Keratinocyte (primary cell): ENCODE measurements at regions not wholly inside any gene's neighbourhood (a gene's known extent, or its start where the extent isn't known, plus 50 kb on each side); places are given as distances from the start of the nearest gene placed in this dataset.
"Not testable (repeated sequence)": the region's sequence is repeated elsewhere in the genome, so short reads cannot be mapped to it uniquely, and the experiment has no call there.

ENCODE experiments used
- DNase-seq: peaks from one replicate; pipeline ENCODE4 v3.0.0-alpha.2; 2011; ENCODE audit warnings: low read depth, missing footprints, low spot score
- FAIRE-seq: peaks from 2 replicates; lab custom pipeline; 2011; peaks lifted over from hg19 to GRCh38; lab: Jason Lieb, UNC
- H2AFZ ChIP-seq: 2 replicates; pipeline ENCODE4 v1.6.0; 2012; ENCODE audit warnings: low read length, control low read depth, inconsistent platforms; ENCODE audit not compliant: control insufficient read depth
- H3K27ac ChIP-seq: 2 replicates; pipeline ENCODE4 v1.5.1; 2011; ENCODE audit warnings: low read length; ENCODE audit not compliant: control insufficient read depth, insufficient read depth
- H3K27me3 ChIP-seq: 3 replicates; pipeline ENCODE4 v1.6.0; 2011; ENCODE audit warnings: low read length; ENCODE audit not compliant: control insufficient read depth, insufficient read depth; ENCODE audit errors: extremely low read depth
- H3K36me3 ChIP-seq, 2 experiments: 2 replicates in 1 of 2; 3 replicates in 1 of 2; pipeline ENCODE4 v1.5.1; 2011; ENCODE audit warnings: low read length in 2 of 2, mild to moderate bottlenecking in 1 of 2; ENCODE audit not compliant: control insufficient read depth in 2 of 2, insufficient read depth in 2 of 2; ENCODE audit errors: extremely low read depth in 1 of 2
- H3K4me1 ChIP-seq: 3 replicates; pipeline ENCODE4 v1.5.1; 2011; ENCODE audit warnings: low read length; ENCODE audit not compliant: control insufficient read depth, insufficient read depth; ENCODE audit errors: extremely low read depth
- H3K4me2 ChIP-seq: 3 replicates; pipeline ENCODE4 v1.6.0; 2011; ENCODE audit warnings: low read depth, low read length; ENCODE audit not compliant: control insufficient read depth, insufficient read depth; ENCODE audit errors: extremely low read depth
- H3K4me3 ChIP-seq, 3 experiments: fragments of 200-600 bp in 1 of 3; sonication (generic) in 1 of 3; 2 replicates in 2 of 3; 3 replicates in 1 of 3; pipeline ENCODE4 v1.5.1; 2011 to 2016; ENCODE audit warnings: low read length in 3 of 3, mild to moderate bottlenecking in 3 of 3, control low read depth in 2 of 3, inconsistent platforms in 1 of 3, low read depth in 1 of 3, mixed read lengths in 1 of 3, mixed run types in 1 of 3, moderate library complexity in 1 of 3; ENCODE audit not compliant: control insufficient read depth in 2 of 3, insufficient read depth in 2 of 3; ENCODE audit errors: extremely low read depth in 1 of 3
- H3K79me2 ChIP-seq: 2 replicates; pipeline ENCODE4 v1.6.0; 2012; ENCODE audit warnings: low read length; ENCODE audit not compliant: control insufficient read depth, insufficient read depth
- H3K9ac ChIP-seq: 3 replicates; pipeline ENCODE4 v1.6.0; 2011; ENCODE audit warnings: low read length; ENCODE audit not compliant: control insufficient read depth, insufficient read depth; ENCODE audit errors: extremely low read depth
- H3K9me1 ChIP-seq: 3 replicates; pipeline ENCODE4 v1.6.0; 2011; ENCODE audit warnings: low read length; ENCODE audit not compliant: control insufficient read depth, insufficient read depth; ENCODE audit errors: extremely low read depth
- H3K9me3 ChIP-seq: 2 replicates; pipeline ENCODE4 v1.5.1; 2012; ENCODE audit warnings: low read depth, low read length; ENCODE audit not compliant: control insufficient read depth
- H4K20me1 ChIP-seq: 3 replicates; pipeline ENCODE4 v1.6.0; 2011; ENCODE audit warnings: low read length; ENCODE audit not compliant: control insufficient read depth, insufficient read depth; ENCODE audit errors: extremely low read depth
- dilution Hi-C: fragments of 300-500 bp; cut with MboI; formaldehyde crosslinking; loops from one replicate; pipeline ENCODE4 v1.7.0; 2020; ENCODE audit warnings: low sequenced_read_pairs; ENCODE audit not compliant: extremely low pct_ligation_motif_present

DNA sequence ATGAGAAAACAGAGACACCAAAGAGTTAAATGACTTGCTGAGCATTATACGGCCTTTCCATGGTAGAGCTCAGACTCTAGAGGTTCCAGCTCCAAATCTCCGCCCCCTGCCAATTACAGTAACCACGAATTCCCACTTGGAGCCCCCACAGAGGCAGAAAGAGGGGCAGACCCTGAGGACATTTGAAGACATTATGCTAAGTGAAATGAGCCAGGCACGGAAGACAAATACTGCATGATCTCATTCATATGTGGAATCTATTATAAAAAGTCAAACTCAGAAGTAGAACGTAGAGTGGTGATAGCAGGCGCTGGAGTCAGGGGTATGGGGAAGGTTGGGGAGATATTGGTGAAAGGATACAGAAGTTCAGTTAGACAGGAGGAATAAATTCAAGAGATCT, 303.4 kb downstream of the ANAPC1 start:
- H3K9me1 ChIP-seq, H3K9ac ChIP-seq, dilution Hi-C loops, FAIRE-seq, H3K27ac ChIP-seq, H2AFZ ChIP-seq, H3K27me3 ChIP-seq, H3K4me2 ChIP-seq, H3K4me3 ChIP-seq, H3K36me3 ChIP-seq, H3K4me1 ChIP-seq, H3K9me3 ChIP-seq, H3K79me2 ChIP-seq, DNase-seq, H4K20me1 ChIP-seq: not testable (repeated sequence)

DNA sequence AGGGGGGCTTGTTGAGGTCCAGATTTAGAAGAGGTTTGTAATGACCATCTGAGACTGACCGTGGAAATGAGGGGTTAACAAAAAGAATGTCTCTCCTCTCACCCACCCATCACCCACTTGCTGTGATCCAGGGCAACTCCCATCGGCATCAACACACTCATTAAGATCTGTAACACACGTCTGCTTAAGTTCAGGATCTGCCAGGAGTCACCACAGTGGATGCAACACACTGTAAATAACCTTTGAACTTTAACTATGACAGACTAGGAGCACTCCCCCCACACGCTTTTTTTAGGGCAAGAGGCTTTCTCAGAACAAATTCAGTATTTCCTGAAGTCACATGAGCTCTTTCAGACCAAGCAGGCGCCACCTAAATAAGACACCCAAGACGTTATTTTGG, 301.9 kb downstream of the ANAPC1 start:
- FAIRE-seq, H3K4me3 ChIP-seq, H3K79me2 ChIP-seq, H3K9ac ChIP-seq, H3K9me1 ChIP-seq, DNase-seq, H3K27me3 ChIP-seq, H3K4me1 ChIP-seq, H3K9me3 ChIP-seq, dilution Hi-C loops, H3K27ac ChIP-seq, H4K20me1 ChIP-seq, H2AFZ ChIP-seq, H3K36me3 ChIP-seq, H3K4me2 ChIP-seq: not testable (repeated sequence)

GRCh38 chr2:111583480-111583879, 300.5 kb downstream of the ANAPC1 start:
- H3K9me1 ChIP-seq, H3K9ac ChIP-seq, dilution Hi-C loops, H3K27me3 ChIP-seq, H3K4me1 ChIP-seq, DNase-seq, FAIRE-seq, H3K9me3 ChIP-seq, H2AFZ ChIP-seq, H4K20me1 ChIP-seq, H3K79me2 ChIP-seq, H3K27ac ChIP-seq, H3K4me2 ChIP-seq, H3K36me3 ChIP-seq, H3K4me3 ChIP-seq: not testable (repeated sequence)

GRCh38 chr2:111584540-111584939, 299.5 kb downstream of the ANAPC1 start:
- dilution Hi-C loops, H3K27ac ChIP-seq: not testable (repeated sequence)

DNA sequence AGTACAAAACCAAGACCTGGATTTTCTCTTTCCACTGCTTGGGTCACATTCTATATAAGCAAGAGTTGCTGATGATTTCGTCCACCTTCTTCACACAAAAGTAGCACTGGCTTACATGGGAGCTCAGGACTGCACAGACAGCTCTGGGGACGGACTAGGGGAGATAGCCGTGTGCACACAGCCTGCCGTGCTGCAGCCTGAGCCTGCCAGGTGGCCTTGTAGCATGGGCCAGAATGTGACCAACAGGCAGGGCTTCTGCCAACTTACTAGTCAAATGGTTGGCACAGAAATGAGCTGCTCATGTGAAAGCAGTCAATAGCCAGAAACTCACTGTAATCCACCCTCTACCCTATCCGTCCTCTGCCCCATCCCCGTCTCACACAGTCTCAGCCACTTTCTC, 299.0 kb downstream of the ANAPC1 start:
- H3K27ac ChIP-seq, H3K36me3 ChIP-seq, dilution Hi-C loops, H3K9ac ChIP-seq, H3K9me1 ChIP-seq, H3K79me2 ChIP-seq, H3K27me3 ChIP-seq, H2AFZ ChIP-seq, H3K4me2 ChIP-seq, H3K4me3 ChIP-seq, H4K20me1 ChIP-seq, H3K9me3 ChIP-seq, DNase-seq, FAIRE-seq, H3K4me1 ChIP-seq: not testable (repeated sequence)

More at GRCh38 chr2:111584540-111584939, 299.5 kb downstream of the ANAPC1 start:
- H3K36me3 ChIP-seq, H4K20me1 ChIP-seq, FAIRE-seq, DNase-seq, H3K9ac ChIP-seq, H3K4me2 ChIP-seq, H3K9me1 ChIP-seq, H3K4me3 ChIP-seq, H3K27me3 ChIP-seq, H2AFZ ChIP-seq, H3K4me1 ChIP-seq, H3K79me2 ChIP-seq, H3K9me3 ChIP-seq: not testable (repeated sequence)
